ENCODE measurements at regions not wholly inside any gene's neighbourhood (a gene's known extent, or its start where the extent isn't known, plus 50 kb on each side); places are given as distances from the start of the nearest gene placed in this dataset.

DNA sequence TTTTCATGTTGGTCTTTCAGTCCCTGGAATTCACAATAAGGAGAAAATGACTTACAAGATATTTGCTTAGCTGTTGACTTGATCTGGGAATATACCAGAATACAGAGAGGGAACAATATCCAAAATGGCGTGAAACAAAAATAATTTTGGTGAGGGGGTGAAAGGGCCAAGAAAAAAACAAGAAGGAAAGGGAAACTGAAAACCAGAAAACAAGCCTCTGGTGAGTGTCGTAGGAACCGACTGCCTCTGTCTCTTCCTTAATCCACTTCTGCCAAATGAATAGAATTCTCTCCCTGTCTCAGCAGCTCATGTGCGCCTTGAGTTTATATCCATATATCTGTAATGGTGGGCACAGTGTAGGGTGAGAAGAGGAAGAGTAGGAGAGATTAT is 367.6 kb downstream of the ETS1 start:
- DNase-seq (ENCODE audit: low read depth in 2 of 2): no peak

DNA sequence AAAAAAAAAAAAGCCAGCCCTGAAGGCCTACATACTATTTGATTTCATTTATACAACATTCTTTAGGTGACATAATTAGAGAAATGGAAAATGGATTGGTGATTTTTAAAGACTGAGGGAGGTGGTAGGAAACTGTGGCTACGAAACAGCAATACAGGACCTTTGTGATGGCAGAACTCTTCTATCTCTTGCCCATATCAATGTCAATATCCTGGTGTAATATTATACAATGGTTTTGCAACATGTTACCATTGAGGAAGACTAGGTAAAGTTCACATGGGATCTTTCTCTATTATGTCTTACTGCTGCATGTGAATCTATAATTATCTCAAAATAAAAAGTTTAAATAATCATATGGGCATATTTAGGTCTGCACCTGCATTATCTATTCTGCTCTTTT is 371.2 kb downstream of the ETS1 start:
- DNase-seq (ENCODE audit: low read depth in 2 of 2): no peak

DNA sequence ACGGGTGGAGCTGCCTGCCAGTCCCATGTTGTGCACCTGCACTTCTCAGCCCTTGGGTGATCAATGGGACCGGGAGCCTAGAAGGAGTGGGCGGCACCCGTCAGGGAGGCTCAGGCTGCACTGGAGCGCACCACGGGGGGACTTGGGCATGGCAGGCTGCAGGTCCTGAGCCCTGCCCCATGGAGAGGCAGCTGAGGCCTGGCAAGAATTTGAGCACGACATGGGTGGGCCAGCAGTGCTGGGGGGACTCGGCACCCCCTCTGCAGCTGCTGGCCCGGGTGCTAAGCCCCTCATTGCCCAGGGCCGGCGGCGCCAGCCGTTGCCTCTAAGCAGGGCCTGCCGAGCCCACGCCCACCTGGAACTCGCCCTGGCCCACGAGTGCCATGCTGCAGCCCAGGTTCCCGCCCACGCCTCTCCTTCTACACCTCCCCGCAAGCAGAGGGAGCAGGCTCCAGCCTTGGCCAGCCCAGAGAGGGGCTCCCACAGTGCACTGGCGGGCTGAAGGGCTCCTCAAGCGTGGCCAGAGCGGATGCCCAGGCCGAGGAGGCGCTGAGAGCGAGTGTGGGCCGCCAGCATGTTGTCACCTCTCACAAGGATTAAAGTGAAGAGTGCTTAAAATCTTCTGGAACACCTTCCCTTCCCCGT is 372.0 kb downstream of the ETS1 start:
- no peak for DNase-seq (ENCODE audit: low read depth in 2 of 2)

DNA sequence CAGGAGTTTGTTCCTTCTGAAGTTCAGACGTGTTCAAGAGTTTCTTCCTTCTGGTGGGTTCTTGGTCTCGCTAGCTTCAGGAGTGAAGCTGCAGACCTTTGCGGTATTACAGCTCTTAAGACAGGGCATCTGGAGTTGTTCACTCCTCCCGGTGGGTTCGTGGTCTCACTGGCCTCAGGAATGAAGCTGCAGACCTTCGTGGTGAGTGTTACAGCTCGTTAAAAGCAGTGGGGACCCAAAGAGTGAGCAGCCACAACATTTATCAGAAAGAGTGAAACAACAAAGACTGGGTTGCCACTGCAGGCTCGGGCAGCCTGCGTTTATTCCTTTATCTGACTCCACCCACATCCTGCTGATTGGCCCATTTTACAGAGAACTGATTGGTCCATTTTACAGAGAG is 373.1 kb downstream of the ETS1 start:
- DNase-seq (ENCODE audit: low read depth in 2 of 2): no peak

DNA sequence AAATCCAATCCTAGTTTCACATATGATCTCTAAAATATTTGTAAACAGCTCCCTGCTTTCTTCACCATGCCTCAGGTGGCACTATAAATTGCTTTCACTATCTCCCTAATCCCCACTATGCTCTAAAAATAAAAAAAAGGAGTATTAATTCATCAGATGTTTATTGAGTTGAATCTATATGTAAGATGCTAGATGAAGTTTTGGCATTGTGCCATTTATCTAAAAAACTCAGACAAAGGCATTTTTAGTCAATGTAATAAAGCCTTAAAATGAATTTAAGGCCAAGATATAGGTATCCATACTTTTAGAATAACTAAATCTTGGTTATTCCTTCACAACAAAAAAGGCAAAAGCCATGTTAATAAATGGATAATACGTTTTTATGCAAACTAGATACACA is 373.9 kb downstream of the ETS1 start:
- no peak for DNase-seq (ENCODE audit: low read depth in 2 of 2)

DNA sequence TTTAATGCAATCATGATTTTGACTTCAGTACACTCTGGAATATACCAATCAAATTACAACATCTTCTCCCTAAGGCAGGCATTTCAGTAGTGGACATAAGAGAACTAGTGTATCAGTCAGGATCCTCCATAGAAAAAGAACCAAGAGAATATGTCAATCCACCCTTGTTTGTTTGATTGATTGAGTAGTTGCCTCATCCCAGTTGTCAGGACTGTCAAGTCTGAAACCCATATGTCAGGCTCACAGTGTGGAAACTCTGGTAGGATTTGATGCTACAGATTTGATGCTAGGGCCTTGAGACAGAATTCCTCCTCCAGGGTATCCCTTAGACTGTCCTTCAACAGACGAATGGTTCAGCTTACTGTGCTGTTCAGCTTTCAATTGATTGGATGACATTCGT is 375.0 kb downstream of the ETS1 start:
- DNase-seq (ENCODE audit: low read depth in 2 of 2): no peak

DNA sequence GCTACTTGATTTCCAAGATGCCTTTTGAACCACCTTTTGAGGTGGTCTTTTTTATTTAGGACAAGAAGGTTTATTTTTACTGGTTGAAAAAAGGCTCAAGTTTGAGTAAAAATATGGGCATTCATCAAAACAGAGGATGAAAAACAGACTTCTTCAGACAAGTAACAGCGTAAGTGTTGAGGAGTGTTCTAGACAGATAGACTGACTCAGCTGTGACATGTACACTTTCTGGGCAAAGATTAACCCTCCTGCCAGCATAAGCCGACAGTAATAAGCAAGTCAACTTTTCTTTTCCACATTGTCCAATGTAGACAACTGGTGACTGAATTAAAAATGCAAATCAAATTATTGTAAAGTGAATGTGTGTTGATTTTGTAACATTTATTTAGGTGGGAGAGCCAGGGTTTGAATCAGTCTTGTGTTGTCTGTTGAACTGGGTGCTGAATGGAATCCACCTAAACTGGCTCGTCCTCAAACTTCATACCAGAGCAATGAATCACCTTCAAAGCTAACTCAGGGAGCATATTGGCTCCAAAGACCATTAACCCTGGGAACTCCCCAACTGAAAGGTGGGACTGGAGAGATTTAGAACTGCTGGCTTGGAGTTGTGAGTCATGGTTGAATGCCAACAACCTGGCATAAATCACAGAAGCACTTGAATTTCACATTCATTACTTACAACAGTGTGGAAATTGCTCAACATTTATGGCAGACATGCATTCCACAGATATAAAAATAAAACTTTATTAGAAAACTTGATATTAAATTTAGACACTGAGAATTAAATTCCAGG is 377.0 kb downstream of the ETS1 start:
- DNase-seq (ENCODE audit: low read depth in 2 of 2): no peak

DNA sequence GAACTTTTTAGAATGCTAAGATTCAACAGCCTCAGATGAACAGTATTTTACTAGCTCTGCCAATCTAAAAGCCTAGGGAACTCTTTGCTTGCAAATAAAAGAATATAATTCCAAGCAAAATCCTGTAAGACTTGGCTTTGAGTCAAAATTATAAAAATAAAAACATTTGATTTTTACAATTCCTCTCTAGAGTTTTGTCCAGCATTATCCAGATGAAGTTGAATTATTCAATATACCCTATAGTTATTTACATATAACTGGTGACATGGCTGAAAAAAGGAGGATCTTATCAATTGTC is 378.3 kb downstream of the ETS1 start:
- no peak for DNase-seq (ENCODE audit: low read depth in 2 of 2)

DNA sequence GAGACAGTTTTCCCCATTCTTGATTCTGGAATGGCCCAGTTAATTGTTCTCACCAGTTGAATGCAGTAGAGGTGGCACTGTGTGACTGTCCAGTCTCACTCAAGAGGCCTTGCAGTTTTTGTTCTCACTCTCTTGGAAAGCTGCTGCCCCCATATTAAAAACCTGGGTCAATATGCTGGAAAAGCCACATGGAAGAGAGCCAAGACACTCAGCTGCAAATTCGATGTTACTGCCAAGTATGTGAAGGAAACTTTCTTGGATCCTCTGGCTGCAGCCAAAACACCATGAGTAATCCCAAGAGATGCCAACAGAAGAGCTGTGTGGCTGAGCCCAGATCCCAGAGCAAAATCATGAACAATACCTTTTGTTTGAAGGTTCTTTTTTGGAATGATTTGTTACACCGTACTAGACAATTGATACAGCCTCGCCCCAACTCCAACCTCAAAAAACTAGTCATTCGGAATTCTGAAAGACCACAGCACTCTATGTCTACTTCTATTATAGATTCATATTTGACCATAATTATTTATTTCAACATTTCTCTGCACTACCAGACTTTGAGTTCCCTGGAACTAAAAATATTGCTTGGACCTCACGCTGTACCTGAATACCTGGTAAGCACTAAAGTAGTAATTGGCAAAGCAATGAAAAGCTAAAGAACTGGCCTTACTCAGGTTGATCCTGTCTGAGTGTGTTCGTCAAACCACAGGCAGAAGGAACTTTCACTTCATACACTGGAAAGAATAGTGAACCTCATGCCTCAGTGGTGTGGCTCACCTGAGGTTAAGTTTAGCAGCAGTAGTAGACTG is 378.8 kb downstream of the ETS1 start:
- DNase-seq (ENCODE audit: low read depth in 2 of 2): no peak

DNA sequence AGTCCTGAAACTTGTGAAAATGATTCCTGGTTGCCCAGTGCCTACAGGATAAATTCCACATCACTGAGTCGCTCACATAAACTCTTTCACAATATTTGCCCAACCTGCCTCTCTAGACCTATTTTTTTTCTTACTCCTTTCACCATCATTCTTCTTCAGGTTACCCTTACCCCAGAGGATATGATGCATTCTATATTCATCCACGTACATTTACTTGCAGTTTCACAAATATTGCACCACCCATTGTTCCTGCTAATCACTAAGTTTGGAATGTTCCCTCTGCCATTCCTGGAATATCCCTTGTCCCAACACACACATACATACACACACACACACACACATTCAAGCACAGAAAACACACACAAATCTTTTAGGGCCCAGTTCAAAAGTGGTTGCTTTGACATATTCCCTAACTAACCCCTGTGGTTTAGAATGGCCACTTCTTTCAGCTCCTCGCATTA is 379.5 kb downstream of the ETS1 start:
- DNase-seq (ENCODE audit: low read depth in 2 of 2): no peak

DNA sequence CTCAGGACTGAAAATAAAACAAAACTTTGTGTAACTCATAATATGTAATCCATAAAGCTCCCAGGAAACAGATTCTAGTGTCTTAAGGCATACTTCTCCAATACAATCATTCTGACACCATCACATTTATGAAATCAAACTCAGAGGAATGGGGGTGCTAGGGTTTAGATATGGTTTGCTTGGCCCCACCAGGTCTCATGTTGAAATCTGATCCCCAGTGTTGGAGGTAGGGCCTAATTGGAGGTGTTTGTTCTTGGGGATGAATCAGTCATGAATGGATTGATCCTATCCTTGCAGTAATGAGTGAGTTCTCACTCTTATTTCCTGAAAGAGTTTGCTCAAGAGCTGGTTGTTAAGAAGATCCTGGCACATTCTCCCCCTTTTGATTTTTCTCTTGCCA is 380.9 kb downstream of the ETS1 start:
- no peak for DNase-seq (ENCODE audit: low read depth in 2 of 2)

DNA sequence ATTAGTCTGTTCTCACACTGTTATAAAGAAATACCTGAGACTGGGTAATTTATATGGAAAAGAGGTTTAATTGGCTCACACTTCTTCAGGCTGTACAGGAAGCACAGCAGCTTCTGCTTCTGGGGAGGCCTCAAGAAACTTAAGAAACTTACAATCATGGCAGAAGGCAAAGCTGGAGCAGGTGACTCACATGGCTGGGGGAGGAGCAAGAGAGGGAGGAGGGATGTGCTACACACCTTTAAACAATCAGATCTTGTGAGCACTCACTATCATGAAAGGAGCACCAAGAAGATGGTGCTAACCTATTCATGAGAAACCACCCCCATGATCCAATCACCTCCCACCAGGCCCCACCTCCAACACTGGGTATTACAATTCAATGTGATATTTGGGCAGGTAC is 381.6 kb downstream of the ETS1 start:
- DNase-seq (ENCODE audit: low read depth in 2 of 2): no peak

DNA sequence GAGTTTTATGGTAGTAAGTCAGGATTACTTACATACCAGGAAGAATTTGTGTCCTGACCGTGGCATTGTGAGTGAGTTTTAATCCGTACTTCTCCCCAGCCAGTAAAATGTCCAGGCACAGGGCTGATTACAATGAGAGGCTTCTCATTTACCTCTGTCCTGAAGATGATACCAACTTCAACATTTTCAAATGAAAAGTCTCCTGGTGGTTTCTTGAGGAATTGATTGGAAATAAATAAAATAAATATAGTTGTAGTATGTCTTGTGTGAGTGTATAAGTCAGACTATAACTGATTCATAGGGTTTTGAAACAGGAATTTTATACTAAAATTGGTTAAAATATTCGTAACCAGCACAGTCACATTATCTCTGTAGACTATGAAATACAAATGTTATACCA is 382.5 kb downstream of the ETS1 start:
- DNase-seq (ENCODE audit: low read depth in 2 of 2): no peak

DNA sequence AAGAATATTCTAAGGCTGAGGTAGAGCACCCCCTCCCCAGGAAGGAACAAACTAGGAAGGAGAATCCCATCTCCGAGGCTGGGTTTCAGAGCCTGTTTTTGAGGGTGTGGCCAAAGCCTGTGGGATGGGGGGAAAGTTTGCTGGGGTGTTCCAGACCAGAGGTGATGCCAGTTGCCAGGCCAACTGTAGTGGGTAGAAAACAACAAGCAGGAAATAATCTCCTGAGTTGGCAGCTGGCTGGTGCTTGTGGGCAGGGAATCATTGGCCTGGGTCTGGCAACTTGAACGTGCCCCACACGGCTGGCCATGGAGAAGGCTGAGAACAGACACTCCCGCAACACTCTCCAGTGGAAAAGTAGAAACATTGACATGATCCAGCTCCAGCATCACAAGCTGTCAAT is 385.6 kb downstream of the ETS1 start:
- no peak for DNase-seq (ENCODE audit: low read depth in 2 of 2)

DNA sequence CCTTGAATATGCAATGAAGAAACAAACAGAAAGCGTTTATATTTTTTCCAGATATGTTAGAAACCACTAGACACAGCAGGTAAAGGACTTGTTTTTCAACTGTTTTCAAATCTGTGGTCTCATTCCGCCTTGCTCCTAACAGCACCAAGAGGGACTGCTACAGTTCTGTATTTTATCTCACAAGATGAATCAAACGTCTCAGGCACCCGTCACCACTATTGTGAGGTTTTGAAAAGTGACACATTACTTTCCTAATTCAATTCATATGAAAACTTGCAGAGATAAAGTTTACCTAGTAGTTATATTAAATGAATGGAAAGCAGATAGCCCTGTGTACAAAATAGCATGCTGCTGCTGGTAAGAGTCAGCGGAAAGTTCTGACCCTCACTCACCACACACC is 386.3 kb downstream of the ETS1 start:
- no peak for DNase-seq (ENCODE audit: low read depth in 2 of 2)

DNA sequence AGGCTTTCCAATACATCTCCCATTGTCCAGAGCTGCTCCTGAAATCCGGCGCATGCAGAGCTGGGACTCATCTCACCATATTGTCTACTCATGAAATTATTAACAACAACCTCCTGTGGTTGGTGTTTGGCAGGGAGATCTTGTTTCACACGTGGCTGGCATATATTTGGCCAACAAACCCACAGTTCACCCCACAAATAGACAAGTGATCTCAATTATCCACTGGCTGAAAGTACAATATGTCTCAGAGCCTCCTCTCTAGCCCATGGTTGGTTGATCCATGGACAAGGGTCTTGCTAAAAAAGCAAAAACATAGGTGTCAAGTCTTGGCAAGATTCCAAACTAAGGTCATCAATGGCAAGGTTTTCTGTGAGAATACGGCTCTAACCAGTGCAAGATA is 386.9 kb downstream of the ETS1 start:
- no peak for DNase-seq (ENCODE audit: low read depth in 2 of 2)

DNA sequence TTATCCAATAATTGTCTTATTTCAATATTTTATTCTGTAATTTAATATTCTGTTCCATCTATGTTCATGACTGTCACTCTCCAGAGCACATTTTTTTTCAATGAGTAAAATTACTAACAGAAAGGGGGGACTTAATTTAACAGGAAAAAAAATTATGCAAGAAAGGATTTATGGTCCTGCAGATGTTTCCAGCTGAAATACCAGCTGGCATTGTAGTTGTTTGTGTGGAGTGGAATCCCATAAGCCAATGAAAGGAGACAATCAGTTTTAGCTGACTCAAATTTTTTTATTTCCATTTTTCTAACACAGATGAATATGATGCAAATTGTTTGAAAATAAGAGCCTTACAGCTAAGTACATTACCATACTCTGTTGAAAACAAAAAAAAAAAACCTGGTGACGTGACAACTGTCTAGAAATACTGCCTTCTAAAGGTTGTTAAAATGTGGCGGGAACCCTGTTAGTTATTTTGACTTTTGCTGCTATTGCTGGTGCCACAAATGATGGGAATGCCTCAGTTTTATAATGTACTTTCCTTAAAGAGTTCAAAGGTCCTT is 389.1 kb downstream of the ETS1 start:
- no peak for DNase-seq (ENCODE audit: low read depth in 2 of 2)

DNA sequence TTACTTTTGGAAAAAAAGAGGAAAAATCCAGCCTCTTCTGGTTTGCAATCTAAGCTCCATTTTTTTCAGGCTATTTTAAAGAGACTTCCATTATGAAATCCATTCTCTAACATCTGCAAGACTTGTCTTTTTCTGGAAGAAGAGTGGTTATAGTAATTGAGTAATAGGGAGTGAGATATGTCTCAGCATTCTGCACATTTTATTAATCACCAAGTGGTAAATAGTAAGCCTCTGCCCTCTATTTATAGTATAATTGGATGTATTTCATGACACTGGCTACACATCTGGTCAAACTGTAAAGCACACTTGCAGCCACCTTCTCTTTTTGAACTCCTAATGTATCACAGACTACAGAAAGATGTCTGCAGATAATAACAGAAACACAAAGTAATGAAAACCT is 391.1 kb downstream of the ETS1 start:
- DNase-seq (ENCODE audit: low read depth in 2 of 2): no peak

DNA sequence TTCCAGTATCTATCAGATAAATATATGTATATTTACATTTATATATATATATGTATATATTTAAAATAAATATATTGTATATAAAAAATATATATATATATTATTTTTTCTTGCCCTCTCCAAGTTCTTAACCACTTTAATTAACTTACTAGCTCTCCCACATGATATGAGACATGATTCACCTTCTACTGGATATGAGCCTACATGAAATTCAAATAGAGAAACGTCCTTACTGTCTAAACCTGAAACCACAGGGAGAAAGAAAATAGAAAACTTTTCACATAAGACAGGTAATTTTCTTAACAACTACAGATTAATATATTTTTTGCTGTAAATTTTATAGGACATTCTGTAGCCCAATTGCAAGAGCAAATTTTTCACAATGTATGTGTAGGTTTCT is 391.6 kb downstream of the ETS1 start:
- no peak for DNase-seq (ENCODE audit: low read depth in 2 of 2)

DNA sequence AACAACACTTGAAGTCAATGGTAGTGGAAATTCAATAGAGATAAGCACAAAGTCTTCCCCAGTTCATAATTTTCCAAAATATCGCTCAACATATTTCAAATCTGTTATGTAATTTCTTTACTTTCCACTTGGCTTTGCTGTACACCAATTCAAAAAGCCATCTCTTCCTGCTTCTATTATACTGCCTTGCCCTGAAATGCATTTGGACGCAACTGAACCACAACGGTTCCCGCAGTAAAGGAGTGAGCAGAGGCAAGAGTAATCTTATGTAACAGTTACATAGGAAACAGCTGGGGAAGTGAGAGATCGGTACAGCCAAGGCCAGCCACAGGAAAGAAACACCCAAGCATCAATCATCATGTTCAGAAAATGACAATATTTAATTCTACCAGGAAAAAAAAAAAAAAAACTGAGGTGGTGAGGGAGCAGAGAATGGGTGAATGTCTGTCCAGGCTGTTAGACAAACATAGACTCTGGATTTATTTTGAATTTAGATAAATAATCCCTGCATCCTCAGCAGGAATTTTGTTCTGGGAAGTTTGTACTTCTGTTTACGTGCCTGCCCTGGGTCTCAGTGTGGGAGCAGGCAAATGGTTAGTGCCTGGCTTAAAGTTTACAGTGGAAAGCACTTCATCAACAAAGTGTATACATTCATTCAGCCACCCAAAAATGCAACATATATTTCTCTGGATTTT is 392.2 kb downstream of the ETS1 start:
- DNase-seq (ENCODE audit: low read depth in 2 of 2): no peak

DNA sequence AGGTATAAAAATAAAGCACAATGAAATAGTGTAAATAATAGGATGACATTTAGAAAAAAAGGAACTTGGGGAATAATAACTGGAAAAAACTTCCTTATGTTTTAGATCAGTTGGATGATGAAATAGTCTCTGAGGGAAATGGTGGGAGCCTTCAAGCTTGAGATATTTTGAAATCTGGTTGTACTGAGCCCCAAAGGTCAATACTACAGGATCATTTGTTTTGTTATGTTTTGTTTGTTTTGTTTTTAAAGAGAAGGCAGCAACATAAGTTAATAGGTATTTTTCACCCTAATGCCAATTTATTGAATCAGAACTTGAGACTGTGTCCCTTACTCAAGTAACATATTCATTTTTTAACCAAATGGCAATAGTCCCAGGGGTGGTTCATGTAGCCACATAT is 393.1 kb downstream of the ETS1 start:
- no peak for DNase-seq (ENCODE audit: low read depth in 2 of 2)

DNA sequence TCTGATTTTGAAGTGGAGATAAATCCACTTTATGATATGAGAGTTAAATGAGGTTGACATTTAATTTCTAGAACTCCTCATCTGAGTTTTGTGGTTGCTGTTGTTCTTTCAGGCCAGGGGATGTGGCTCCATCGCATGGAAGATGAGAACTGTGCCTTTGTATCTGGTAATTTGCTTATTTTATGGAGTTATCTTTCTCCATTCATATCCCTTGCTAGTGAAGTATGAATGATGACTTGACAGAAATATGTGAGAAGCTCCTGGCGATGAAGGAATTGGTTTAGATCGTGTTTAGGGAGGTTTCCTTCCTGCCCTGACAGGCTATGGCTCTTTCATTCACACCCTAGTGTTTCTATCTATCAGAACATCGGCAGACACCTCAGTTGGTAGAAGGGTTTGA is 393.7 kb downstream of the ETS1 start:
- no peak for DNase-seq (ENCODE audit: low read depth in 2 of 2)
